ENCODE measurements at regions not wholly inside any gene's neighbourhood (a gene's known extent, or its start where the extent isn't known, plus 50 kb on each side); places are given as distances from the start of the nearest gene placed in this dataset.
A peak's percentile ranks its signal among the peaks of the same experiment; 100 is the strongest.
"Not testable (repeated sequence)": the region's sequence is repeated elsewhere in the genome, so short reads cannot be mapped to it uniquely, and the experiment has no call there.

- Histone ChIP-seq H3K4me1 (no peaks in the 10 kb centered on the region), H3K27me3 (peaks cover 0 to 25% (median 0%) of the 10 kb centered on the region in 4 donors), H3K36me3 (no peaks in the 10 kb centered on the region), H3K9me3 (peaks cover 0 to 4% (median 0%) of the 10 kb centered on the region in 4 donors), H3K27ac (replicated peaks in 1 of 4) (no peak overlapping the region), H3K4me3 (no peak overlapping the region)
- peak; percentile 21 for DNase-seq (ENCODE audit: extremely low spot score)
- 85% methylated on average over 9 of the region's 10 CpGs for WGBS
- TF ChIP-seq POLR2AphosphoS5 (IDR thresholded peaks at IDR 0.05) (no peak), POLR2A (IDR thresholded peaks at IDR 0.05; ENCODE audit: low read depth) (no peak), EP300 (IDR thresholded peaks at IDR 0.05) (no peak)
- TF ChIP-seq, protein P1, sequence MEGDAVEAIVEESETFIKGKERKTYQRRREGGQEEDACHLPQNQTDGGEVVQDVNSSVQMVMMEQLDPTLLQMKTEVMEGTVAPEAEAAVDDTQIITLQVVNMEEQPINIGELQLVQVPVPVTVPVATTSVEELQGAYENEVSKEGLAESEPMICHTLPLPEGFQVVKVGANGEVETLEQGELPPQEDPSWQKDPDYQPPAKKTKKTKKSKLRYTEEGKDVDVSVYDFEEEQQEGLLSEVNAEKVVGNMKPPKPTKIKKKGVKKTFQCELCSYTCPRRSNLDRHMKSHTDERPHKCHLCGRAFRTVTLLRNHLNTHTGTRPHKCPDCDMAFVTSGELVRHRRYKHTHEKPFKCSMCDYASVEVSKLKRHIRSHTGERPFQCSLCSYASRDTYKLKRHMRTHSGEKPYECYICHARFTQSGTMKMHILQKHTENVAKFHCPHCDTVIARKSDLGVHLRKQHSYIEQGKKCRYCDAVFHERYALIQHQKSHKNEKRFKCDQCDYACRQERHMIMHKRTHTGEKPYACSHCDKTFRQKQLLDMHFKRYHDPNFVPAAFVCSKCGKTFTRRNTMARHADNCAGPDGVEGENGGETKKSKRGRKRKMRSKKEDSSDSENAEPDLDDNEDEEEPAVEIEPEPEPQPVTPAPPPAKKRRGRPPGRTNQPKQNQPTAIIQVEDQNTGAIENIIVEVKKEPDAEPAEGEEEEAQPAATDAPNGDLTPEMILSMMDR (IDR thresholded peaks at IDR 0.05): no peak
- intact Hi-C loops (cut with DNase I): no loop called here
Observed at GRCh38 chrX:739611-740010, 109.0 kb downstream of the SHOX start.

GRCh38 chrX:737021-737420, 106.4 kb downstream of the SHOX start:
- WGBS: 97% methylated on average over 3 of the region's 3 CpGs
- H3K4me1 ChIP-seq; H3K9me3 ChIP-seq; H3K27ac ChIP-seq (replicated peaks in 1 of 4); H3K36me3 ChIP-seq; DNase-seq (ENCODE audit: extremely low spot score); H3K4me3 ChIP-seq; intact Hi-C loops (cut with DNase I): not testable (repeated sequence)
- peaks cover 0 to 25% (median 0%) of the 10 kb centered on the region in 4 donors for H3K27me3 ChIP-seq

DNA sequence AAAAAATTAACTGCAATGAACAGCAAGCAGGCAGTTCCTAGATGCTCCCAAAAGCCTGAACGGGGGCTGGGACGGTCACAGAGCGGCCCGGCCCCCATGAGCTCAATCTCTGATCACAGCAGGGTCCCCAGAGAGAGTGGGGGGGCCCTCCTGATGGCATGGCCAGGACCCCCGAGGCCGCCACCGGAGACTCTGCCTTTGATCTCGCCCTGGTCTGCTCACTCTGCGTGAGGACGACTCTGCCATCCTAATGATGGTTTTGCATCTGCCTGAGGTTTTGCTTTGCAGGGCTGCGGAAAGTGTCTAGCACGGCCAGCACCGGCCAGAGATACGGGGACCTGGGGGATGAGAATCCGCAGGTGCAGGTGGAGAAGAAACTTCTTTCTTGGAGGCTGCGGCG, 103.8 kb downstream of the SHOX start:
- Histone ChIP-seq H3K9me3 (no peaks in the 10 kb centered on the region), H3K27me3 (peaks cover 0 to 17% (median 0%) of the 10 kb centered on the region in 4 donors), H3K4me3 (no peak overlapping the region), H3K36me3 (no peaks in the 10 kb centered on the region), H3K4me1 (no peaks in the 10 kb centered on the region), H3K27ac (replicated peaks in 1 of 4) (no peak overlapping the region)
- TF ChIP-seq, protein P1 (IDR thresholded peaks at IDR 0.05): no peak
- intact Hi-C loops (cut with DNase I): no loop called here
- 59% methylated on average over 8 of the region's 17 CpGs for WGBS
- no peak for DNase-seq (ENCODE audit: extremely low spot score)

GRCh38 chrX:733961-734360, 103.4 kb downstream of the SHOX start:
- 72% methylated on average over 9 of the region's 9 CpGs for WGBS
- peaks cover 0 to 13% (median 0%) of the 10 kb centered on the region in 4 donors for H3K27me3 ChIP-seq
- H3K4me1 ChIP-seq: no peaks in the 10 kb centered on the region
- H3K36me3 ChIP-seq: no peaks in the 10 kb centered on the region
- TF ChIP-seq POLR2A (IDR thresholded peaks at IDR 0.05; ENCODE audit: low read depth) (no peak), POLR2AphosphoS5 (IDR thresholded peaks at IDR 0.05) (no peak), EP300 (IDR thresholded peaks at IDR 0.05) (no peak)
- TF ChIP-seq, protein P1 (IDR thresholded peaks at IDR 0.05): no peak
- H3K9me3 ChIP-seq: no peaks in the 10 kb centered on the region
- no peak overlapping the region for H3K27ac ChIP-seq (replicated peaks in 1 of 4)
- intact Hi-C loops (cut with DNase I): no loop called here
- H3K4me3 ChIP-seq: no peak overlapping the region
- no peak for DNase-seq (ENCODE audit: extremely low spot score)

- no peaks in the 10 kb centered on the region for H3K27me3 ChIP-seq
- no peak overlapping the region for H3K4me3 ChIP-seq
- DNase-seq (ENCODE audit: extremely low spot score): peak; percentile 78
- no peak overlapping the region for H3K27ac ChIP-seq (replicated peaks in 1 of 4)
- H3K4me1 ChIP-seq: no peaks in the 10 kb centered on the region
- WGBS: 62% methylated on average over 17 of the region's 21 CpGs
- no peaks in the 10 kb centered on the region for H3K9me3 ChIP-seq
- TF ChIP-seq EP300 (IDR thresholded peaks at IDR 0.05) (no peak), POLR2AphosphoS5 (IDR thresholded peaks at IDR 0.05) (no peak), POLR2A (IDR thresholded peaks at IDR 0.05; ENCODE audit: low read depth) (no peak)
- TF ChIP-seq, protein P1 (IDR thresholded peaks at IDR 0.05): no peak
- H3K36me3 ChIP-seq: no peaks in the 10 kb centered on the region
- intact Hi-C loops (cut with DNase I): no loop called here
Observed at GRCh38 chrX:729583-730409, 99.2 kb downstream of the SHOX start.

DNA sequence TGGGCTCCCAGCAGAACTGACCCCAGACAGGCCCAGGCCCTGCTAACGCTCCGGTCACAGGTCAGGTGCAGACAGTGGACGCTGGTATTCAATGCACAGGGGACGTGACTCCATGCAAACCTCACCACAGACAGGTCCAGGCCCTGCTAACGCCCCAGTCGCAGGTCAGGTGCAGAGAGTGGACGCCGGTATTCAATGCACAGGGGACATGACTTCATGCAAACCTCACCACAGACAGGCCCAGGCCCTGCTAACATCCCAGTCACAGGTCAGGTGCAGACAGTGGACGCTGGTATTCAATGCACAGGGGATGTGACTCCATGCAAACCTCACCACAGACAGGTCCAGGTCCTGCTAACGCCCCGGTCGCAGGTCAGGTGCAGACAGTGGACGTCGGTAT, 98.5 kb downstream of the SHOX start:
- H3K9me3 ChIP-seq; intact Hi-C loops (cut with DNase I); H3K4me3 ChIP-seq; DNase-seq (ENCODE audit: extremely low spot score); H3K4me1 ChIP-seq; H3K27me3 ChIP-seq; H3K36me3 ChIP-seq; H3K27ac ChIP-seq (replicated peaks in 1 of 4): not testable (repeated sequence)
- WGBS: 83% methylated on average over 6 of the region's 14 CpGs

GRCh38 chrX:728639-729038, 98.0 kb downstream of the SHOX start:
- not testable (repeated sequence) for H3K4me3 ChIP-seq, H3K9me3 ChIP-seq

More at GRCh38 chrX:728639-729038, 98.0 kb downstream of the SHOX start:
- intact Hi-C loops (cut with DNase I); H3K27me3 ChIP-seq; H3K27ac ChIP-seq (replicated peaks in 1 of 4); H3K36me3 ChIP-seq; H3K4me1 ChIP-seq: not testable (repeated sequence)
- peak; percentile 57 for DNase-seq (ENCODE audit: extremely low spot score)
- WGBS: no CpG with 5 or more reads among the region's 11 CpGs

Measured in esophagus muscularis mucosa (tissue), 4 donors.